HepG2 (cell line): ENCODE measurements at regions not wholly inside any gene's neighbourhood (a gene's known extent, or its start where the extent isn't known, plus 50 kb on each side); places are given as distances from the start of the nearest gene placed in this dataset.

Experiments
- BCL6 ChIP-seq: IDR thresholded peaks from 2 replicates; pipeline ENCODE4 v1.6.1; 2016; ENCODE audit warnings: missing genetic modification reagents, missing compliant biosample characterization
- EP300 ChIP-seq, 3 experiments: sonication (generic) in 1 of 3; formaldehyde crosslinking in 1 of 3; IDR thresholded peaks; 2 replicates each; pipeline versions ENCODE4 v1.5.1 to v1.6.1; 2011 to 2020; ENCODE audit warnings: low read depth in 2 of 3, low read length in 2 of 3, borderline replicate concordance in 1 of 3, improper control_type of control experiment in 1 of 3, mild to moderate bottlenecking in 1 of 3, missing genetic modification reagents in 1 of 3, moderate library complexity in 1 of 3
- IKZF1 ChIP-seq: fragments of 450-650 bp; IDR thresholded peaks from 2 replicates; pipeline ENCODE4 v1.7.1; 2016
- TF ChIP-seq, protein P1 (sequence below): sonication (generic); formaldehyde crosslinking; IDR thresholded peaks from 2 replicates; pipeline ENCODE4 v1.5.0; 2020; ENCODE audit warnings: mild to moderate bottlenecking, missing genetic modification reagents, moderate library complexity
- TF ChIP-seq, protein P2 (sequence below): sonication (generic); formaldehyde crosslinking; IDR thresholded peaks from 2 replicates; pipeline ENCODE4 v1.4.0; 2020; ENCODE audit warnings: missing genetic modification reagents, mild to moderate bottlenecking, borderline replicate concordance
- TF ChIP-seq, protein P3 (sequence below): sonication (generic); formaldehyde crosslinking; IDR thresholded peaks from 2 replicates; pipeline ENCODE4 v1.4.0; 2020; ENCODE audit warnings: mild to moderate bottlenecking, missing genetic modification reagents

DNA sequence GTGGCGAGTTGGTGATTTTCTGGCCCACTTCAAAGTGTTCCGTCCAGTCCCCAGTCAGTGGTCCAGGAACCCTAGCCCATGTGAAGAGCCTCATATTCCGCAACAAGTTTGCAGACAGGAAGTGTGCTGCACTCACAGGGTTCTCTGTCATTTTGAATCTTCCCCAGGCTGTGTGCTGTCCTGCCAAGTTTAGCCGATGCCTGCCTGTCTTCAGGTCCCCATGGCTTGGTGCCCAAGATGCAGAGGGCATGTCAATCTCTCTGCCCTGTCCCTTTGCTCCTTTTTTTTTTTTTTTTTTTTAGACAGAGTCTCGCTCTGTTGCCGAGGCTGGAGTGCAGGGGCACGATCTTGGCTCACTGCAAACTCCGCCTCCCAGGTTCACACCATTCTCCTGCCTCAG, 69.9 kb upstream of the ATXN1 start:
- TF ChIP-seq BCL6: no peak
- TF ChIP-seq, protein P1, sequence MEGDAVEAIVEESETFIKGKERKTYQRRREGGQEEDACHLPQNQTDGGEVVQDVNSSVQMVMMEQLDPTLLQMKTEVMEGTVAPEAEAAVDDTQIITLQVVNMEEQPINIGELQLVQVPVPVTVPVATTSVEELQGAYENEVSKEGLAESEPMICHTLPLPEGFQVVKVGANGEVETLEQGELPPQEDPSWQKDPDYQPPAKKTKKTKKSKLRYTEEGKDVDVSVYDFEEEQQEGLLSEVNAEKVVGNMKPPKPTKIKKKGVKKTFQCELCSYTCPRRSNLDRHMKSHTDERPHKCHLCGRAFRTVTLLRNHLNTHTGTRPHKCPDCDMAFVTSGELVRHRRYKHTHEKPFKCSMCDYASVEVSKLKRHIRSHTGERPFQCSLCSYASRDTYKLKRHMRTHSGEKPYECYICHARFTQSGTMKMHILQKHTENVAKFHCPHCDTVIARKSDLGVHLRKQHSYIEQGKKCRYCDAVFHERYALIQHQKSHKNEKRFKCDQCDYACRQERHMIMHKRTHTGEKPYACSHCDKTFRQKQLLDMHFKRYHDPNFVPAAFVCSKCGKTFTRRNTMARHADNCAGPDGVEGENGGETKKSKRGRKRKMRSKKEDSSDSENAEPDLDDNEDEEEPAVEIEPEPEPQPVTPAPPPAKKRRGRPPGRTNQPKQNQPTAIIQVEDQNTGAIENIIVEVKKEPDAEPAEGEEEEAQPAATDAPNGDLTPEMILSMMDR (CRISPR knock-in tag): no peak
- TF ChIP-seq IKZF1: no peak
- TF ChIP-seq, protein P2, sequence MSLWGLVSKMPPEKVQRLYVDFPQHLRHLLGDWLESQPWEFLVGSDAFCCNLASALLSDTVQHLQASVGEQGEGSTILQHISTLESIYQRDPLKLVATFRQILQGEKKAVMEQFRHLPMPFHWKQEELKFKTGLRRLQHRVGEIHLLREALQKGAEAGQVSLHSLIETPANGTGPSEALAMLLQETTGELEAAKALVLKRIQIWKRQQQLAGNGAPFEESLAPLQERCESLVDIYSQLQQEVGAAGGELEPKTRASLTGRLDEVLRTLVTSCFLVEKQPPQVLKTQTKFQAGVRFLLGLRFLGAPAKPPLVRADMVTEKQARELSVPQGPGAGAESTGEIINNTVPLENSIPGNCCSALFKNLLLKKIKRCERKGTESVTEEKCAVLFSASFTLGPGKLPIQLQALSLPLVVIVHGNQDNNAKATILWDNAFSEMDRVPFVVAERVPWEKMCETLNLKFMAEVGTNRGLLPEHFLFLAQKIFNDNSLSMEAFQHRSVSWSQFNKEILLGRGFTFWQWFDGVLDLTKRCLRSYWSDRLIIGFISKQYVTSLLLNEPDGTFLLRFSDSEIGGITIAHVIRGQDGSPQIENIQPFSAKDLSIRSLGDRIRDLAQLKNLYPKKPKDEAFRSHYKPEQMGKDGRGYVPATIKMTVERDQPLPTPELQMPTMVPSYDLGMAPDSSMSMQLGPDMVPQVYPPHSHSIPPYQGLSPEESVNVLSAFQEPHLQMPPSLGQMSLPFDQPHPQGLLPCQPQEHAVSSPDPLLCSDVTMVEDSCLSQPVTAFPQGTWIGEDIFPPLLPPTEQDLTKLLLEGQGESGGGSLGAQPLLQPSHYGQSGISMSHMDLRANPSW (CRISPR knock-in tag): no peak
- TF ChIP-seq, protein P3, sequence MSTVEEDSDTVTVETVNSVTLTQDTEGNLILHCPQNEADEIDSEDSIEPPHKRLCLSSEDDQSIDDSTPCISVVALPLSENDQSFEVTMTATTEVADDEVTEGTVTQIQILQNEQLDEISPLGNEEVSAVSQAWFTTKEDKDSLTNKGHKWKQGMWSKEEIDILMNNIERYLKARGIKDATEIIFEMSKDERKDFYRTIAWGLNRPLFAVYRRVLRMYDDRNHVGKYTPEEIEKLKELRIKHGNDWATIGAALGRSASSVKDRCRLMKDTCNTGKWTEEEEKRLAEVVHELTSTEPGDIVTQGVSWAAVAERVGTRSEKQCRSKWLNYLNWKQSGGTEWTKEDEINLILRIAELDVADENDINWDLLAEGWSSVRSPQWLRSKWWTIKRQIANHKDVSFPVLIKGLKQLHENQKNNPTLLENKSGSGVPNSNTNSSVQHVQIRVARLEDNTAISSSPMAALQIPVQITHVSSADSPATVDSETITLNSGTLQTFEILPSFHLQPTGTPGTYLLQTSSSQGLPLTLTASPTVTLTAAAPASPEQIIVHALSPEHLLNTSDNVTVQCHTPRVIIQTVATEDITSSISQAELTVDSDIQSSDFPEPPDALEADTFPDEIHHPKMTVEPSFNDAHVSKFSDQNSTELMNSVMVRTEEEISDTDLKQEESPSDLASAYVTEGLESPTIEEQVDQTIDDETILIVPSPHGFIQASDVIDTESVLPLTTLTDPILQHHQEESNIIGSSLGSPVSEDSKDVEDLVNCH (CRISPR knock-in tag): no peak
- no peak for TF ChIP-seq EP300 (IDR thresholded peaks at IDR 0.05; ENCODE audit: low read depth in 2 of 2, low read length in 2 of 2)
- no peak for TF ChIP-seq EP300 (CRISPR knock-in tag; IDR thresholded peaks at IDR 0.05; ENCODE audit: borderline replicate concordance)
